ENCODE measurements at regions not wholly inside any gene's neighbourhood (a gene's known extent, or its start where the extent isn't known, plus 50 kb on each side); places are given as distances from the start of the nearest gene placed in this dataset.

DNA sequence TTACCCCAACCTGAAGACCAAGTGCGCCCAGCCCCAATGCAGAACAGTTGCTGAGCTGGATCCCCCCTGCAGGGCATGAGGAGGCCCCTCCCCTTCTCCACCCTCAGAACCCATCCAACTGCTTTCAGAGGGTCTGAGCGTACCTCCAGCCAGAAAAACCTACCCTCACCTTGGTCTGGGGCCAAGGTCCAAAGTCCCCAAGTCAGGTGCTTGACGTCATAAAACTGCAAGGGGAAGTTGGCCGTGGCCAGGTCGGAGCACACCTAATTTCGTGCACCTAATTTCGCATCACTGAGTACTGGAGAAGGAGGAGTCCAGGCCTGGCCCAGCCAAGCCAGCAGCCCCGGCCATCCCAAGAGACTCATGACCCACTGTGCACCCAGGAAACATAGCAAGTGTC lies 289.8 kb downstream of the CTTN start:
- no peak for DNase-seq

DNA sequence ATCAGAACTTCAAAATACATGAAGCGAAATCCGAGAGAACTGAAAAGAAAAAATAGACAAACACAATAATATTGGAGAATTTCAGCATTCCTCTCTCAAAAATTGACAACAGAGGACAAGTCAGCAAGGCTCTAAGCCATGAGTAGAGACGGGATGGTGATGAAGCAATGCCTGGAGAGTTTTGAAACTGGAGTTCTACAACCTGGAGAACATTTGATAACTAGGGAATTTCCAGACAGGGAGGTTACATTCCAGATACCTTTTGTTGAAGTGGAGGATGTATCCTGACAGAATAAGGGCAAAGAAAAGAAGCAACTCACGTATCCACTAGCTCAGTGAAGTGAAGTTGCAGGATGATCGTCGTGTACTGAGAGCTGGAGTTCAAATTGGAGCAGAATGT lies 291.4 kb downstream of the CTTN start:
- no peak for DNase-seq

DNA sequence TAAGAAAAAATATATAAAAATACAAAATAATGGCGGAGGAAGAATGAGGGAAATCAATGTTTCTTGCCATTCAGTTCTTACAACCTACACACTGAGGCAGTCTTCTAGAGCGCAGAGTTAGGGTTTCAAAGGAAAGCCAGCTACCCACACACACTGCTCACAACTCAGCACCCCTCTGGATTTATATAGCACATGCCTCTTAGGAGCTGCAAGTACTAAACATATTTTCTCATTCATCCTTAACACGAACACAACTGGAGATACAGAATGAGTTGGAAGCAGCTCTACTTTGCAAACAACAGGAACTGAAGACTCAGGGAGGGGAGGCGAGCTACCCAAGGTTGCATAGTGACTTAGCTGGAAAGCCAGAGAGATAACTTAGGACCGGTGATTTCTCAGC lies 293.8 kb downstream of the CTTN start:
- DNase-seq, result no peak

DNA sequence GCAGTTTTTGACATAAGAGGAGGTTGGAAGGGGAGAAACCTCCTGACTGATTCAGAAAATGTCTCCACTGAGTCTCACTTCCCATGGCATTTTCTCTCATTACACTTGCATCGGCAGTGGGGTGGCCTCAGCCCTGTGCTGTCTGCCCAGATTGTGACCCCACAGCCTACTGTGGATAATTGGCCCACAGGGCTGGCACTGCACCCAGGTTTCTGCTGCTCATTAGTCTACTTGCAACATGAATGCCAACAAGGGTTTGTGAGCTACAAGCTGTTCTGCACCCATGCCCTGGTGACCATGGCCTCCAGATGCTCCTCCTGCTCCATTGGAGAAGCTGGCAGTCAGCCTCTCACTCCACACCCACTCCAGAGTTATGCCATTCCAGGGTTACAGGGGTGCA lies 296.0 kb downstream of the CTTN start:
- no peak for DNase-seq

DNA sequence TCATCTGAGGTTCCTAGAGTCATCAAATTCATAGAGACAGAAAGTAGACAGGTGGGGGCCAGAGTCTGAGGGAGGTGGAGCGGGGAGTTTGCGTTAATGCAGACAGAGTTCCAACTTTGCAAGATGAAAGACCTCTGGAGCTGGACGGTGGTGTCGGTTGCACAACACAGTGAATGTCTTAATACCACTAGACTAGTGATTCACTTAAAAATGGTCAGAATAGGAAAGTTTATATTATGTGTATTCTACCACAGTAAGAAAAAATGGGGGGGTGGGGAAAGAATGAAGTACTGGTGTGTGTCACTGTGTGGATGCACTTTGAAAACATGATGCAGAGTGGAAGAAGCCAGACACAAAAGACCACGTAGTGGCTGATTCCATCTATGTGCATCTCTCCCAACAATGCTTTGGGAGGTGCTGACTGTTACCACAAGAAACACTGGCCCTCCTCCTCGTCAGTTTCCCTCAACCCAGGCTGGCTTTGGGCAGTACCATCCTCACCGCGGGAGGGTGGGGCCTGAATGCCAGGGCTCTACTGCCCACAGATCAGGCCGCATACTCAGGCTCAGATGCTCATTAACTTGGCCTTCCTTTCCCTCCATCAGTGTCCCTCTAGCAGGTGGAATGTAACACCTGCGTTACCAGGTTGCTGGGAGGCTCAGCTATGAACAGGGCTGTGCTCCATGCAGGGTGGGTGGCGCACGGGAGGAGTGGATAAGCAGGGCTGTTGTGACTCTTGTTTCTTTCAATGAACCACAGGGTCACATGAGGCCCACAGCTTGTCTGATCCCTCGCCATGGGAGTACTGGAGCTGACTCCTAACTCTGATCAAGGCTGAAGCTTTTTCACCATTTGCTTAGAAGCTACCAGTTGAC lies 297.0 kb downstream of the CTTN start:
- DNase-seq, result no peak

DNA sequence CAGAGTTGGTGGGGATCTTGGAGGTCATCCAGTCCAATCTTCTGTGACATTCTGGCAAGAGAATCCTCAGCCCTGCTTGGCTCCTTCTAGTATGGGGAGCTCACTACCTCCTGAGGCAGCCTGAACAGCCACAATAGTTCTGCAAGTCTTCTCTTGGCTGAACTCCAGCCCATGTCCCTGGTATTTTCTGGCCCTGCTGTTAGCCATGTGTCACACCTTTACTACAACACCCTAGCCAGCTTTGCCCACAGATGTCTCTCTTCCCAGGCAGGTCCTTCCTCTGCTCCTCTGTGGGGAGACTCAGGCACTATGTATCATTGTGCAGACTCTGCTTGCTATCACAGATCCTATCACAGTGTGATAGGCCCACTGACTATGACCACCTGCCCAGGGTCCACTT lies 297.7 kb downstream of the CTTN start:
- no peak for DNase-seq

DNA sequence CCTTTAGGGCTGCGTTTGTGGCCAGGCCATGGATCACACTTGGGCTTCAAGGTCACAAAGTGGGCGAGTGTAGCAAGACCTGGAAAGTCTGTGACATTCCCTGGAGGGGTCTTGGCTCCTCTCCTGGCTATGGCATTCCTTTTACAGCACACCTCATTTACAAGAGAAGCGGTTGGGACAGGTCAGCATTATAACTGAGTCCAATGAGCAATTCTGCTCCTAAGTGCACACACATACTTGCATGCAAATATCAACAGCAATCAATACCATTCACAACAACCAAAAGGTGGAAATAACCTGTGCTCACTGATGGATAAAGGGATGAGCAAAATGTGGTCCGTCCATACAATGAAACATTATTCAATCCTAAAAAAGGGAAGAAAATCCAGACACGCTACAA lies 298.2 kb downstream of the CTTN start:
- DNase-seq, result no peak

DNA sequence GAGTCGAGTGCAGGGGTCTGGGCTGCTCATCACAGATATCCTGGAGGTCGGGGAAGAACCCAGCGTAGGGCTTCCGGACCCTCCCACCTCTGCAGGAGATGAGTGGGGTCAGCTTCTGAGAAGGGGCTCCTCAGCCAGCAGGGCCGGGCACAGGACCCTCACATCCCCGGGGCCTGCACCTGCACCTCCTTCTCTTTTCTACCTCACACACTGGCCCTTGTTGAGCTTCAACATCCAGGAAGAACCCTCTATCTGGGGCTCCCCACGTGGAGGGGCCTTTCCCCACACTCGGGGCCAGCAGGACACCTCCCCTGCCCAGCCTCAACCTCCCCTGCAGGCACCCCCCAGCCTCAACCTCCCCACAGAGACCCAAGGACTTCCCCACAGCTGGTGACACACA lies 299.4 kb downstream of the CTTN start:
- no peak for DNase-seq

DNA sequence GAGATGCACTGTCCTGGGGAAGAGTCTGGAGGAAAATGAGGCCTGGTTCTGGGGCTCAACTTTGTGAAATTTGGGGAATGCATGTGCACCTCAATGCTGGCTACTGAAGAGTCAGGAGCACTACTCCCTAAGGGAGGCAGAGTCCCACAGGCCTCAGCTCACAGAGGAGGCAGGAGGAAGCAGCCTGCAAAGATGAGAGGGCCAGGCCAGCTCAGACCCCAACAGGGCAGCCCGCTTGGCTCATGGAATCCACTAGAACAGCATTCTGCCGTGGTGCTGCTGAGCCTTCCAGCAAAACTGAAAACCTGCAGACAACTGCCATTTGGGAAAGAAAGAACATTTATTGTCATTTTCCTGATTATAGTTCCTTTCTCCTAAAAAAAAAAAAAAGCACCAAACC lies 300.5 kb downstream of the CTTN start:
- DNase-seq, result no peak

DNA sequence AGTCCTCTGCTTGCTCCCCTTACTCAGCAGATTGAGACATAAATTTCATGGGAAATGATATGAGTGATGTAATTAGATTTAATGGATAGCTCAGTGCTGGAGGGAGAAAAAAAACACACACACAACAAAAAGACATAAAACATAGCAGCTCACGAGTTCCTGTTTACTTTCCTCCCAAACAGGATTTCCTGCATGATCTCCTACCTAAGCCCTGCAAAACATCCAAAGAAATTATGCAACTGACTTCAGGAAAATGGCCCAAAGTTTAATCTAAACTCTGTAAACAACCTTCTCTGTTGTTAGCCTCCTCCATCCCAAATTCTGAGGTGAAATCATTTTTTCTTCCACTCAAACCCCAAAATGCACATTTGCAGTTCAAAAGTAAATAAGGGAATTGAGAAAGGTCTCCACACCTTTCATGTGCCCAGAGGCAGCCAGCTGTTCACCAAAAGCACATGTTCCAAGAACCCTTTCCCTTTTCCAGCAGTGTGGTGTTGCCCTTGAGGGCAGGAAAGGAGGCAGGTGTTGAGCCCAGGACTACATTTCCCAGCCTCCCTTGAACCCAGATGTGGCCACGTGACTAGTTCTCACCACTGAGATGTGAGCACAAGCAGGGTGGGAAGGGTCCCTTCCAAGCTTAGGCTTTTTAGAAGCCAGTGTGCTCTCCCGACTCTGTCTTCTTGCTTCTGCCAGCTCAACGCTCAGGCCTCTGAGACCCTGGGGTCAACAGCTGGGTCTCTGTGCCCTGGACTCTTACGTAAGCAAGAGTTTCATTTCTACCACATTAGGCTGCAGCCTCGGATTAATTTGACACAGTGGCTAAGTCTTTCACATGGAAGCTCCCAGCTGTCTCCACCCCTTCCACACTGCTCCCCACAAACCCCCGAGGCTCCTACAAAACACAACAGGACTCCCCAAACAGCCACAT lies 301.2 kb downstream of the CTTN start:
- no peak for DNase-seq

DNA sequence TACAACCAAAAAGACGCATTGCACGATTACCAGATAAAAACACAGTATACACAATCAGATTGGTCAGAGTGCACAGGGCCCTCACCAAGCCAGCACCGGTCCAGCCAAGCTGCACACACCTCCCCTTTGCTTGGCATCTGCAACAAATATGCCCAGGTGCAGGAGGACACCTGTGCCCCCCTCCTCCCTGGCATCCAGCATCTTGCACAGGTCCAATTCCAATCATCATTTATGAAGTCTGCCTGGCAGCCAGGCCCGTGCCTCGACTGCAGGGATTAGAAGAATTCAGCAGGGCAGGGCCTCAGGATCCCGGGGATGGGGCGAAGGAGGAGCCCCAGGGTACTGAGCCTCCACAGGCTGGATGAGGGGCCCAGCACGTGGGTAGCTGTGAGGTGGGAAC lies 302.1 kb downstream of the CTTN start:
- DNase-seq, result no peak

DNA sequence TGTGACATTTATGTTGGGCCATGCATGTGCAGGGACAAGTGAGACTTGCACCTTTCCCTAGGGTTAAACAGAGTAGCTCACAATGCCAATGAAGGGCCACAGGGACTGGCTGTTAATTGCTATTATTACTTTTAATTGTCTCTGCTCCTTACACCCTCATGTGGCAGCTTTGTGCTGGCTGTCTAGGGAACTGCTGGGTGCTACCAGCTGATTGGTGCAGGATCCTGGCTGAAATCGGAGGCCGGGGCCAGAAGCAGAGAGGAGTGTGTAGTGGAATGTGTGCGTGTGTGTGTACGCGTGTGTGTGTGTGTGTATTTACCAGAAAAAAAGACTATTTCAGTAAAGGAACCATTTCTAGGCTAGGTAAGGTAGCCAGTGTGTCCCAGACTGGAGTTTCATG lies 302.5 kb downstream of the CTTN start:
- no peak for DNase-seq

DNA sequence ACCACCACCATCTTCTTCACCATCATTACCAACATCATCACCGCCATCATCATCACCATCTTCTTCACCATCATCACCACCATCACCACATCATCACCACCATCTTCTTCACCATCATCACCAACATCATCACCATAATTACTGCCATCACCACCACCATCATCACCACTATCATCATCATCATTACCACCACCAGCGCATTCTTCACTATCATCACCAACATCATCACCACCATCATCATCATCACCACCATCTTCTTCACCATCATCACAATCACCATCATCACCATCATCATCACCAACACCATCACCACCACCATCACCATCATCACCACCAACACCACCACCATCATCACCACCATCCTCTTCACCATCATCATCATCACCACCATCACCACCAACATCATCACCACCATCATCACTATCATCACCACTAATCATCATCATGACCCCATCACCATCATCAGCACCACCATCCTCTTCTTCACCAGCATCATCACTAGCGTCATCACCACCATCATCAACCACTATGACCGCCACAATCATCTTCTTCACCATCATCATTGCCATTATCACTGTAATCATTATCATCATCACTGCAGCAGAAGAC lies 303.8 kb downstream of the CTTN start:
- no peak for DNase-seq

DNA sequence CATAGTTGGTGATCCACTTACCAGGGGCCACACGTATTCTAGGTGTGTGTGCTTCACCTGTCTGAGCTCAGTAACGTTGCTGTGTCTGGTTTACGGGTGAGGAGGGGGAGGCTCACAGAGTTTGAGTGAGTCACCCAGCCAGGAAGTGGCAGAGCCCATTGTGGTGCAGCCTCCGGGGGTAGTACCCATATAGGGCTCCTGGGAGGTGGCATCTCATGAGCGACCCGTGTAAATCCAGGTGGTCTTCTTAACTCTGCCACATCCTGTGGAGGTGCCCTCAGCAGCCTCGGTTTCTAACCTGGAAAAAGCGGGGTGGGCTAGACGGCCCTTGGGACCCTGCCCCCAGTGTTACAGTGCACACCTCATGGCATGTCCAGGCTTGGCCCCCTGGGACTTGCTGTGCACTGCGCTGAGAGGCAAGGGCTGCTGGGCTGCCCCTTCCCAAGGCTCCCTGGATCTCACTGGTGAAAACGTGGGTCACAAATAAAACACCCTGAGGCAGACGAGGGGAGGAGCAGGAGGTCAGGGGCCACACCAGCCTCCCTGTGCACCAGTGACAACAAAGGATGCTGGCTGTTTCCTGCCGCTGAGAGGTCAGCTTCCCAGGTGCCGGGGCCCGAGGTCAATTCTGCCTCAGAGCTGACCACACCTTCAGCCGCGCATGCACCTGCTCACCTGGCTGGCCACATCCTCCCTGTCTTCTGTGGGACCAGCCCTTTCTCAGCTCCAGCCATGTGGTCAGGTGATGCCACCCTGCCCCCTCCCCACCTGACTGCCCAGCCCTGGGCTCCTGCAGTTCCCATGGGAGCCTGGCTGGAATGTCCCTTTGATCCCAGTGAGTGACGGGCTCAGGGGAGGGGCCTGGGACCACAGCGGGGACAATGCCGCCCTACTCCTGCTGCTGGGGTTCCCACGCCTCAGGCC lies 305.1 kb downstream of the CTTN start:
- DNase-seq, result no peak

DNA sequence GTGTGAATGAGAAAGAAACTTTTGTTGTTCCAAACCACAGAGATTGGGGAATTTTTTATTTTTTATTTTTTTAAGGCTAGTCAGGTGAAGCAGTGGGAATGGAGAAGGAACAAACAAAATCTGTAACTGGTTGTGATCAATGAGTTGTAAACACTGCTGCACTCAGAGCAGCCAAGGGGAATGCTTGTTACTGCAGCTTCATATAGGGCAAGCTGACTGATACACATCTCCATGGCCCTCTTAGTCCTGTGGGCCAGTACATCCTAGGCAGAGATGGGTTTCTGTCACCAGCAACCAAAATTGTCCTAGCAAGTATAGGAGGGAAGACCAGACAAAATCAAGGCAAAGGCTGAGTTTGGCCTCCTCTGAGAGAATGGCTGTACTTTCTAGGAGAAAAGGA lies 306.8 kb downstream of the CTTN start:
- no peak for DNase-seq

DNA sequence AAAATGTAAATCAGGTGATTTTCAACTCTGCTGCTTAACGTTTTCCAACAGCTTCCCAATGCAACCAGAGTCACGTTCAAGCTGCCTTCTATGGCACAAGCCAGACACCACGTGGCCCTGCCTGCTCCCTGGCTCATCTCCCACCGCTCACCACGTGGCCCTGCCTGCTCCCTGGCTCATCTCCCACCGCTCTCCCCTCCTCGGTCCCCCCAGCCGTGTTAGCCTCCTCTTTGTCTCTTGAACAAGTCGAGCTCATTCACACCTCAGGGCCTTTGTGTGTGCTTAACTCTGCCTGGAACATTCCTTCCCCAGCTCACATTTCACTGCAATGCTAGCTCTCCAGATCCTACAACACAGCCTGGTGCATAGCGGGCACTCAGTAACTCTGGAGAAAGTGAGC lies 307.6 kb downstream of the CTTN start:
- DNase-seq, result no peak

DNA sequence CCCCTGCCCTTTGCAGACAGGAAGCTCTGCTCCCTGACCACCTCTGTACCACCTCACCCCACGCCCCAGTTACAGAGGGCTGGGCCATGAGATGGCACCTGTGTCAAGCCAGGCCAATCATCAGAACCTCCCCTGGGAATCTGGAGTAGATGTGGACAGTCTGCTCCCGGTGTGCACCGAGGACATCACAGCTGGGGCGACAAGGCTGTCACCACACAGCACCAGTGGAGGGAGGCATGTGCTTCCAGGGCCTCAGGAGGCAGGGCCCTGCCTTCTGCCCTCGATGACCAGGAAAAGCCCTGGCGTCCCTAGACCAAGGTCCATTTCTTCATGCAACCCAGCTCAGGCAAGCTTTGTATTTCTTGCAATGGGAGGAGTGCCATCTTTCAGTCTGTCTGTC lies 309.5 kb downstream of the CTTN start:
- DNase-seq, result no peak

DNA sequence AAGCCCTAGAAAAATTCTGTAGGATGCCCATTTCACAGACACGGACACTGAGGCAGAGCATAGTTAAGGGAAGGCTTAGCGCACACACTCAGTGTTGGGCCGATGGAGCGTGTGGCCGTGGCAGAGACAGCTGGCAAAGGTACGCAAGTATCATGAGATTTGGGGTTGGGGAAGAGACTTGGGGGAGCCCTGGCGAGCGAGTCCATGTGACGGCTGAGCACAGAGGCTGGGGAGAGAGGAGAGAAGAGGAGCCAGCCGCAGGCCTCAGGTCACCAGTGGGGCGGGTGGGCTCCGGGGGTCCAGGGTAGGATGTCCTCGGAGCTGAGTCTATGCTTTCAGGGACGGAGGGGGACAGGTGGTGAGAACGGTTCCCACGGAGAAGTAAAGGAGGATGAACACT lies 311.3 kb downstream of the CTTN start:
- DNase-seq, result no peak

DNA sequence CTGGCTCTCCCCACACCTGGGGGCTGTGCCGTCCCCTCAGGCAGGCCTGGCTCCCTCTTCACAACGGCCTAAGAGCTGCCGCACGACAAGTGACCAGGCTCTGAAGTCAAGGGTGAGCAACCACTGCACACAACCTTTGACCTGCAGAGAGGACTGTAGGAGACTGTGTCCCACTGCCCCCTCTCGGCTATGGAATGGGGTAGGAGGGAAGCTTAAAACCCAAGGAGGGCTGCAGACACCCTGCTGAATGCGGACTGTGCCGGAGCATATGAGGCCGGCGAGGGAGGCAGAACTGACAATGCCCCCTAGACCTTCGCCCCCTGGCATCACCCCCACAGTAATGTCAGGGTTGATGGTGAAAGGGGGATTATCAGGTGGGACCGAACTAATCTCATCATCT lies 311.9 kb downstream of the CTTN start:
- no peak for DNase-seq

DNA sequence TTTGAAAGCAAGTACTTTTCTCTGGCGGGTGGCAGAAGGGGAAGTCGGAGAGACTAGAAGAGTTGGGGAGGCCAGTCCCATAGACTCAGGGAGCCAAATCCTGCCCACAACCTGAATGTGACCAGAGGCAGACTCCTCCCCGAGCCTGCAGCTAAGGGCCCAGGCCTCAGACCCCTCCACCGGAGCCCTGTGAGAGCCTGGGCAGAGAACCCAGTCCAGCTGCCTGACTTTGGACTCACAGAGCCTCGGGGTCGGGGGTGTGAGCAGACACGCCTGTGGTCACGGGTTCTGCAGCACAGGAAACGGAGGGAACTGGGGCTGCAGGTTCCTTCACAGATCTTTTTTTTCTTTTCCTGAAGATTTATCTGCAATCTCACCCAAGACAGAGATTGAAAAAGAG lies 312.3 kb downstream of the CTTN start:
- no peak for DNase-seq

DNA sequence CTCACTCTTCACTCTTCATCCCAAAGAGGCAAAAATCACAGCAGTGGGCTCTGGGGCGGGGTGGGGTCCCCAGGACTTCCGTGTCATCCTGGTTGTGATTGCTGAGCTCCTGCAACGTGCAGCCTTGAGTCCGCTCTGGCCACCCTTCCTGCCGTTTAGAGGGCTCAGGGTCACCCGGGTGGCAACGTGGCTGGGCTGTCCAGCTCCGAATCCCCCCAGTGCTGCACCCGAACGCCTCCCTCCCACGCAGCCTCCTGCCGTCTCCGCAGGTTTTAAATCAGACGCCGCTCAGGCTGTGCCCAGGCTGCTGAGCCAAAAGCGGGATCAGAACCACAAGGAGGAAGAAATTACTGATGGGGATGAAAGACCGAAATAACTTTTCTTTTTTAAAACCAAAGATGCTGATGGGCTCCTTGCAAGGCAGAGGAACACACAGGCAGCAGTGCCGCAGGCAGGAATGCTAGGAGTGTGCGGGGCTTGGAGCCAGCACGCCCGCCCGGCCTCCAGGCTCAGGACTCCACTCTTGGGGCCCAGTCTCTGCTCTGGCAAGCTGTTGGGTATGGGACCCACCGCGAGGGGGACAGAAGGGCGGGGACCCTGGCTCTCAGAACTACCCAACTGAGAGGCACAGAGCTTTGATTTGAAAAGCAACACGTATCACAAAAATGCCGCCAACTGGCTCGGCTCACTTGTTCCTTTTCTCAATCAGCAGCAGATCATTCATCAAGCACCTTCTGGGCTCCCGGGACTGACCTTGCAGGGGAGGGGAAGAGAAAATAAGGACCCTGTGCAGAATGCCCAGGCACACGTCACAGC lies 313.0 kb downstream of the CTTN start:
- no peak for DNase-seq

DNA sequence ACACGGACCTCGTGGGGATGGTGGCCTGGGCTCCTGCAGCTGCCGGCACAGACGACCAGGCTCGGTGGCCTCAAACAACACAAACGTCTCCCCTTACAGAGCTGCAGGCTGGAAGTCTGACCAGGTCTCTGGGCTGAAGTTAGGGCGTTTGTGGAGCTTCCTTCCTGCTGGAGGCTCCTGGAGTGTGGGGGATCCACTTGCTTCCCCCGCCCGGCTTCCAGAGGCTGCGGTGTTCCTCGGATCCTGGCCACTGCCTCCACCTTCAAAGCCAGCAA lies 313.5 kb downstream of the CTTN start:
- DNase-seq, result no peak
